Heart left ventricle (tissue), 16 donors: ENCODE measurements at regions not wholly inside any gene's neighbourhood (a gene's known extent, or its start where the extent isn't known, plus 50 kb on each side); places are given as distances from the start of the nearest gene placed in this dataset.

Experiments
- ATAC-seq, 4 donors: fragments of 200-7000 bp; cut with Tn5 transposase; one replicate each; pipeline ENCODE4 v1.9.1; 2020 to 2022; ENCODE audit warnings: moderate library complexity in 4 of 4, mild to moderate bottlenecking in 3 of 4, moderate number of reproducible peaks in 1 of 4
- DNase-seq, 5 donors: peaks; one replicate each; pipeline ENCODE4 v3.0.0-alpha.2; 2020
- H3K27ac ChIP-seq, 12 donors: fragments of 200-600 bp; sonication (generic) in 4 of 12; one replicate each; pipeline versions ENCODE4 v1.5.0 to v1.8.0; 2016 to 2022; ENCODE audit warnings: mild to moderate bottlenecking in 2 of 12
- H3K27me3 ChIP-seq, 9 donors: fragments of 200-600 bp; sonication (generic) in 2 of 9; one replicate each; pipeline versions ENCODE4 v1.5.1 to v1.8.0; 2016 to 2022; ENCODE audit warnings: mild to moderate bottlenecking in 3 of 9
- H3K36me3 ChIP-seq, 9 donors: fragments of 200-600 bp; sonication (generic) in 2 of 9; one replicate each; pipeline versions ENCODE4 v1.5.0 to v1.8.0; 2018 to 2022; ENCODE audit warnings: mild to moderate bottlenecking in 2 of 9
- H3K4me1 ChIP-seq, 12 donors: fragments of 200-600 bp; sonication (generic) in 4 of 12; one replicate each; pipeline versions ENCODE4 v1.5.0 to v1.8.0; 2016 to 2022; ENCODE audit warnings: mild to moderate bottlenecking in 3 of 12
- H3K4me3 ChIP-seq, 12 donors: fragments of 200-600 bp; sonication (generic) in 4 of 12; one replicate each; pipeline versions ENCODE4 v1.5.0 to v1.8.0; 2017 to 2022; ENCODE audit warnings: mild to moderate bottlenecking in 9 of 12, moderate library complexity in 4 of 12
- H3K9me3 ChIP-seq, 12 donors: fragments of 200-600 bp; sonication (generic) in 4 of 12; one replicate each; pipeline versions ENCODE4 v1.5.0 to v1.8.0; 2016 to 2022; ENCODE audit warnings: mild to moderate bottlenecking in 1 of 12
- POLR2A ChIP-seq, 2 donors: fragments of 450-650 bp; IDR thresholded peaks; one replicate each; pipeline ENCODE4 v1.6.1; 2017; ENCODE audit warnings: antibody characterized with exemption in 2 of 2, mild to moderate bottlenecking in 2 of 2, moderate library complexity in 2 of 2
- WGBS, 4 donors: extraction: QIAGEN DNeasy Blood & Tissue Kit in 2 of 4; methylation state at CpG; one replicate each; pipeline versions ENCODE4 v1.1.5 to v1.1.7; 2013 to 2018; 5-methylcytosine and 5-hydroxymethylcytosine counted together
- intact Hi-C, 10 donors: fragments of 100-400 bp; cut with DNase I; formaldehyde crosslinking; loops; one replicate each; pipeline versions ENCODE4 v1.11.1 to v1.14.2; 2022
- TF ChIP-seq, protein P1 (sequence below), 12 donors: fragments of 200-600 bp; sonication (generic) in 4 of 12; IDR thresholded peaks; one replicate each; pipeline versions ENCODE4 v1.5.0 to v1.8.0; 2018 to 2022; ENCODE audit warnings: antibody characterized with exemption in 12 of 12, mild to moderate bottlenecking in 5 of 12
- donor health status: ischemic (EF 13 %, LVEDD 7.1; RV severe dilation, severe dysfunction).
- donor health status: healthy with polysubstance abuse.
- donor health status: DM: no; HTN: yes; CAD: no.
- donor health status: DM: no; HTN: no; CAD: no.
- donor health status: ischemic (EF 25% LVEDD 6.9; RV normal size, moderate dysfunction).
- donor health status: ischemic (EF 25% LVEDD 5.7; RV mildly dilated, moderate dysfunction).
- donor health status: healthy.
- donor health status: DM: yes; HTN: yes; CAD: no.
- donor health status: ischemic (EF 35%, LVEDD 5.7; RV mildly dilated, moderate dysfunction).
- donor health status: nonischemic (EF 11% LVEDD 7.7; RV severe dilation, severe dysfunction).
- donor health status: DM: yes; HTN: yes; CAD: no.
- donor health status: PGD.
- donor health status: ischemic (EF 29% LVEDD 5.4; RV normal size, mild dysfunction).
- donor health status: nonischemic (EF 23%, LVEDD 6.1; RV moderate dilation, normal function).

- Histone ChIP-seq H3K4me3 (no peak overlapping the region), H3K4me1 (no peaks in the 10 kb centered on the region), H3K27ac (no peak overlapping the region), H3K36me3 (no peaks in the 10 kb centered on the region), H3K9me3 (no peaks in the 10 kb centered on the region), H3K27me3 (no peaks in the 10 kb centered on the region)
- no peak for DNase-seq
- TF ChIP-seq, protein P1, sequence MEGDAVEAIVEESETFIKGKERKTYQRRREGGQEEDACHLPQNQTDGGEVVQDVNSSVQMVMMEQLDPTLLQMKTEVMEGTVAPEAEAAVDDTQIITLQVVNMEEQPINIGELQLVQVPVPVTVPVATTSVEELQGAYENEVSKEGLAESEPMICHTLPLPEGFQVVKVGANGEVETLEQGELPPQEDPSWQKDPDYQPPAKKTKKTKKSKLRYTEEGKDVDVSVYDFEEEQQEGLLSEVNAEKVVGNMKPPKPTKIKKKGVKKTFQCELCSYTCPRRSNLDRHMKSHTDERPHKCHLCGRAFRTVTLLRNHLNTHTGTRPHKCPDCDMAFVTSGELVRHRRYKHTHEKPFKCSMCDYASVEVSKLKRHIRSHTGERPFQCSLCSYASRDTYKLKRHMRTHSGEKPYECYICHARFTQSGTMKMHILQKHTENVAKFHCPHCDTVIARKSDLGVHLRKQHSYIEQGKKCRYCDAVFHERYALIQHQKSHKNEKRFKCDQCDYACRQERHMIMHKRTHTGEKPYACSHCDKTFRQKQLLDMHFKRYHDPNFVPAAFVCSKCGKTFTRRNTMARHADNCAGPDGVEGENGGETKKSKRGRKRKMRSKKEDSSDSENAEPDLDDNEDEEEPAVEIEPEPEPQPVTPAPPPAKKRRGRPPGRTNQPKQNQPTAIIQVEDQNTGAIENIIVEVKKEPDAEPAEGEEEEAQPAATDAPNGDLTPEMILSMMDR (IDR thresholded peaks at IDR 0.05) = no peak
- TF ChIP-seq POLR2A (IDR thresholded peaks at IDR 0.05) = no peak
- WGBS, 4 donors = 88 to 94% (median 91%) methylated on average over 2 of the region's 2 CpGs
- intact Hi-C loops = no loop called here
- no peak for ATAC-seq
These were observed 108.0 kb downstream of the LRRC30 start for GRCh38 chr18:7338846-7339245.

- no peak overlapping the region for H3K4me3 ChIP-seq
- no peak overlapping the region for H3K27ac ChIP-seq
- no peaks in the 10 kb centered on the region for H3K36me3 ChIP-seq
- intact Hi-C loops = no loop called here
- 91 to 96% (median 93%) methylated on average over 6 of the region's 6 CpGs for WGBS, 4 donors
- no peaks in the 10 kb centered on the region for H3K9me3 ChIP-seq
- no peak for ATAC-seq
- H3K27me3 ChIP-seq = no peaks in the 10 kb centered on the region
- no peak for DNase-seq
- H3K4me1 ChIP-seq = no peaks in the 10 kb centered on the region
- TF ChIP-seq, protein P1 (IDR thresholded peaks at IDR 0.05) = no peak
- no peak for TF ChIP-seq POLR2A (IDR thresholded peaks at IDR 0.05)
These were observed 110.9 kb downstream of the LRRC30 start for GRCh38 chr18:7341581-7342337.

DNA sequence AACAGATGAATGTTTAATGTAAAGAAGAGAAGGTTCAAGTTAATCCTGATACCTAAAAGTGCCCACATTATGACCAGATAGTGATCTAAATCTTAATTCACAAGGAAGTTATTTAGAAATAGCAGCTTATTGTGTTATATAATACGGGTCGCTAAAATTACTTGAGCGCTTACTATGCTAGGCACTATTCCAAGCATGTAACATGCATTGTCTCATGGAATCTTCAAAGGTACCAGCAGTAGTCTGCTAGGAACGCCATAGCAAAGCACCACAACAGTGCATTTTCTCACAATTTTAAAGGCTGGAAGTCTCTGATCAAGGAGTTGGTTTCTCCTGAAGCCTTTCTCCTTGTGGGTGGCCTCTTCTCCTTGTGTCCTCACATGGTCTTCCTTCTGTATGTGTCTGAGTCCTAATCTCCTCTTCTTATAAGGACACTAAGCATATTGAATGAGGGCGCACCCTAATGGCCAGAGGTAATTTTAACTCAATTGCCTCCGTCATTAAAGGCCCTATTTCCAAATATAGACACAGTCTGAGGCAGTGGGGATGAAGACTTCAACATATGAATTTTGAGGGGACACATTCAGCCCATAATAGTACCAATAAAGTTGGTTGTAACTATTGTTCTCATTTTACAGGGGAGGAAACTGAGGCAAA, 118.4 kb downstream of the LRRC30 start:
- 85 to 92% (median 89%) methylated on average over 6 of the region's 6 CpGs for whole genome bisulfite sequencing, 4 donors
- ATAC-seq = no peak
- no peak for DNase-seq
- no peak overlapping the region for H3K27ac ChIP-seq
- no peak overlapping the region for H3K4me3 ChIP-seq
- TF ChIP-seq POLR2A (IDR thresholded peaks at IDR 0.05) = no peak
- TF ChIP-seq, protein P1 (IDR thresholded peaks at IDR 0.05) = no peak
- H3K4me1 ChIP-seq = no peaks in the 10 kb centered on the region
- intact Hi-C loops = no loop called here
- H3K36me3 ChIP-seq = no peaks in the 10 kb centered on the region
- H3K9me3 ChIP-seq = peaks cover 0 to 12% (median 0%) of the 10 kb centered on the region in 12 donors
- no peaks in the 10 kb centered on the region for H3K27me3 ChIP-seq

DNA sequence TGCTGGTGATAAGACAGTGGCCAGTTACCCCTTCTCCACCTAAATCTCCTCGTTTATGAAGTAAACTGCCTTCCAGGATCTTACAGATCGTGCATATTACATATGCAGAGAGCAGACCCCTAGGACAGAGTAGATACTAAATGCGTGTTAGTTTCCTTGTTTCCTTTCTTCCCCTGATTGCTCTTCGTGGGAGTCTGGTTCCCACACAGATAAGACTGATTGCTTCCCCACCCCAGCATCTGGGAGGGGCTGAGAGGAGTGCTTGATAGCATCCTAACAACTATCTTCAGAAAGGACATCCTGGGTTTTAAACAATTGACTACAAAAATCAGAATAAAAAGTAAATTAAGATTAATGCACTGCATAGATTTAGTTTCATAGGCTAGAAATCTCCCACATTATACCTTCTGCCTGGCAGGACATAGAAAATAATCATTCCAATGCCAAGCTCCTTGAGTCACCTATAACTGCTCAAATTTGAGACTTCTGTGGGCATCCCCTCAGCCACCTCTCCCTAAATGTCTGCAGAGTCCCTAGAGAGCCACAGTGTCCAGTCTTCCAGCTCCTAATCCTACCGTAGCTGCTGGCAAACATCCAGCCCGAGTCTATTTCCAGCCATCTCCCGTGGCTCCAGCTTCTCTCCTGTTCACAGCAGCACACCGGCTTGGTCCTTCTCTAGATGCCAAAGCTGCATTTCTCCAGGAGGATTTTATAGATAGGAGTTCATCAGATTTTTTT, 128.3 kb downstream of the LRRC30 start:
- Histone ChIP-seq H3K36me3 (no peaks in the 10 kb centered on the region), H3K27me3 (no peaks in the 10 kb centered on the region), H3K9me3 (peaks cover 0 to 2% (median 0%) of the 10 kb centered on the region in 12 donors), H3K4me3 (no peak overlapping the region), H3K27ac (no peak overlapping the region), H3K4me1 (peaks cover 0 to 11% (median 4%) of the 10 kb centered on the region in 12 donors)
- DNase-seq (peak in 4 of 5 donors; percentile 61 to 81 (median 67)), ATAC-seq (peak; percentile 50 to 87 (median 77))
- 12 to 24% (median 19%) methylated on average over 8 of the region's 8 CpGs for WGBS, 4 donors
- no peak for TF ChIP-seq POLR2A (IDR thresholded peaks at IDR 0.05)
- TF ChIP-seq, protein P1 (IDR thresholded peaks at IDR 0.05) = no peak
- intact Hi-C loops = no loop called here
